H9 (cell line): ENCODE measurements at regions not wholly inside any gene's neighbourhood (a gene's known extent, or its start where the extent isn't known, plus 50 kb on each side); places are given as distances from the start of the nearest gene placed in this dataset.
"Not testable (repeated sequence)": the region's sequence is repeated elsewhere in the genome, so short reads cannot be mapped to it uniquely, and the experiment has no call there.

Source experiments
- DNase-seq: peaks from one replicate; pipeline ENCODE4 v3.0.0-alpha.2; 2017
- H2AFZ ChIP-seq: one replicate; pipeline ENCODE4 v1.6.1; 2013; ENCODE audit warnings: mild to moderate bottlenecking, low read length, control low read depth, moderate library complexity
- H2AK5ac ChIP-seq: 2 replicates; pipeline ENCODE4 v1.6.1; 2013; ENCODE audit warnings: low read length, control low read depth, mixed read lengths; ENCODE audit not compliant: insufficient read length
- H2BK120ac ChIP-seq: one replicate; pipeline ENCODE4 v1.6.1; 2013; ENCODE audit warnings: low read depth, mild to moderate bottlenecking, low read length, control low read depth, inconsistent platforms; ENCODE audit not compliant: poor library complexity, severe bottlenecking
- H2BK12ac ChIP-seq: 2 replicates; pipeline ENCODE4 v1.6.1; 2013; ENCODE audit warnings: low read length, control low read depth, mixed read lengths, low read depth; ENCODE audit not compliant: insufficient read length
- H2BK15ac ChIP-seq: 2 replicates; pipeline ENCODE4 v1.6.1; 2013; ENCODE audit warnings: low read depth, low read length, control low read depth
- H2BK20ac ChIP-seq: one replicate; pipeline ENCODE4 v1.6.1; 2013; ENCODE audit warnings: low read depth, mild to moderate bottlenecking, low read length, control low read depth, inconsistent platforms; ENCODE audit not compliant: poor library complexity, severe bottlenecking
- H2BK5ac ChIP-seq: 2 replicates; pipeline ENCODE4 v1.6.1; 2013; ENCODE audit warnings: low read length, control low read depth, mixed read lengths; ENCODE audit not compliant: insufficient read length
- H3K14ac ChIP-seq: 2 replicates; pipeline ENCODE4 v1.6.1; 2013; ENCODE audit warnings: low read length, control low read depth; ENCODE audit not compliant: insufficient read depth
- H3K18ac ChIP-seq: 2 replicates; pipeline ENCODE4 v1.6.1; 2013; ENCODE audit warnings: low read depth, mild to moderate bottlenecking, mixed read lengths, low read length, control low read depth; ENCODE audit not compliant: insufficient read length
- H3K23ac ChIP-seq: 2 replicates; pipeline ENCODE4 v1.6.1; 2013; ENCODE audit warnings: low read length, control low read depth, mixed read lengths, low read depth; ENCODE audit not compliant: insufficient read length
- H3K23me2 ChIP-seq: 2 replicates; pipeline ENCODE4 v1.6.1; 2013; ENCODE audit warnings: low read depth, mild to moderate bottlenecking, mixed read lengths, low read length, control low read depth; ENCODE audit not compliant: insufficient read length, poor library complexity, severe bottlenecking
- H3K27ac ChIP-seq: 2 replicates; pipeline ENCODE4 v1.5.1; 2013; ENCODE audit warnings: low read length, control low read depth, mixed read lengths, low read depth; ENCODE audit not compliant: insufficient read length
- H3K27me3 ChIP-seq: 2 replicates; pipeline ENCODE4 v1.6.1; 2013; ENCODE audit warnings: low read length, control low read depth, inconsistent platforms; ENCODE audit not compliant: insufficient read depth
- H3K4ac ChIP-seq: 2 replicates; pipeline ENCODE4 v1.6.1; 2013; ENCODE audit warnings: low read depth, mild to moderate bottlenecking, control low read depth, inconsistent platforms, low read length, moderate library complexity
- H3K4me1 ChIP-seq: 2 replicates; pipeline ENCODE4 v1.6.1; 2013; ENCODE audit warnings: low read length, control low read depth, inconsistent platforms; ENCODE audit not compliant: insufficient read depth
- H3K4me2 ChIP-seq: 2 replicates; pipeline ENCODE4 v1.6.1; 2013; ENCODE audit warnings: low read length, control low read depth, mixed read lengths; ENCODE audit not compliant: insufficient read length, insufficient read depth
- H3K56ac ChIP-seq: 2 replicates; pipeline ENCODE4 v1.6.1; 2013; ENCODE audit warnings: low read depth, mild to moderate bottlenecking, mixed read lengths, low read length, control low read depth; ENCODE audit not compliant: insufficient read length
- H3K79me1 ChIP-seq: 2 replicates; pipeline ENCODE4 v1.6.1; 2013; ENCODE audit warnings: low read depth, mild to moderate bottlenecking, moderate library complexity, low read length, control low read depth, inconsistent platforms; ENCODE audit not compliant: insufficient read depth, poor library complexity, severe bottlenecking
- H3K79me2 ChIP-seq: 2 replicates; pipeline ENCODE4 v1.6.1; 2013; ENCODE audit warnings: low read length, control low read depth, inconsistent platforms; ENCODE audit not compliant: insufficient read depth
- H3K9ac ChIP-seq: 2 replicates; pipeline ENCODE4 v1.6.1; 2013; ENCODE audit warnings: low read length, control low read depth, mixed read lengths; ENCODE audit not compliant: insufficient read length; ENCODE audit errors: extremely low read depth
- H3K9me3 ChIP-seq: one replicate; pipeline ENCODE4 v1.6.1; 2013; ENCODE audit warnings: low read depth, low read length, inconsistent platforms; ENCODE audit not compliant: control insufficient read depth
- H3T11ph ChIP-seq: one replicate; pipeline ENCODE4 v1.6.1; 2013; ENCODE audit warnings: mild to moderate bottlenecking, low read length, control low read depth, inconsistent platforms
- H4K20me1 ChIP-seq: one replicate; pipeline ENCODE4 v1.6.1; 2013; ENCODE audit not compliant: control insufficient read depth, insufficient read length, insufficient read depth
- H4K5ac ChIP-seq: 2 replicates; pipeline ENCODE4 v1.6.1; 2013; ENCODE audit warnings: low read depth, mild to moderate bottlenecking, mixed read lengths, low read length, control low read depth; ENCODE audit not compliant: insufficient read length
- H4K8ac ChIP-seq: replicated peaks from 2 replicates; pipeline ENCODE4 v1.6.1; 2013; ENCODE audit warnings: low read length, control low read depth, mixed read lengths, low read depth; ENCODE audit not compliant: insufficient read length
- H4K91ac ChIP-seq: 2 replicates; pipeline ENCODE4 v1.6.1; 2013; ENCODE audit warnings: low read depth, mild to moderate bottlenecking, moderate library complexity, mixed read lengths, low read length, control low read depth; ENCODE audit not compliant: insufficient read length
- H3K27ac Mint-ChIP-seq, 3 experiments: 2 replicates in 2 of 3; 3 replicates in 1 of 3; pipeline ENCODE4 v1.8.0; 2020 to 2021; ENCODE audit warnings: mixed read lengths in 3 of 3, mild to moderate bottlenecking in 1 of 3, moderate library complexity in 1 of 3
- H3K27me3 Mint-ChIP-seq: 2 replicates; pipeline ENCODE4 v1.8.0; 2021; ENCODE audit warnings: low read depth, mild to moderate bottlenecking, moderate library complexity, mixed read lengths
- H3K36me3 Mint-ChIP-seq, 3 experiments: 2 replicates in 2 of 3; 3 replicates in 1 of 3; pipeline ENCODE4 v1.8.0; 2020 to 2021; ENCODE audit warnings: low read depth in 3 of 3, mixed read lengths in 3 of 3; ENCODE audit not compliant: insufficient read depth in 1 of 3
- H3K4me1 Mint-ChIP-seq, 2 experiments: 2 replicates each; pipeline ENCODE4 v1.8.0; 2020; ENCODE audit warnings: mixed read lengths in 2 of 2
- H3K4me3 Mint-ChIP-seq, 2 experiments: 2 replicates in 1 of 2; 3 replicates in 1 of 2; pipeline ENCODE4 v1.8.0; 2020 to 2021; ENCODE audit warnings: mild to moderate bottlenecking in 2 of 2, mixed read lengths in 2 of 2, moderate library complexity in 1 of 2
- H3K9me3 Mint-ChIP-seq, 2 experiments: 2 replicates in 1 of 2; 3 replicates in 1 of 2; pipeline ENCODE4 v1.8.0; 2020; ENCODE audit warnings: mild to moderate bottlenecking in 2 of 2, mixed read lengths in 2 of 2, moderate library complexity in 1 of 2
- WGBS: extraction: QIAGEN DNeasy Blood & Tissue Kit; methylation state at CpG from one replicate; pipeline ENCODE4 v1.1.7; 2013; ENCODE audit warnings: missing lambda C conversion rate, low lambda C conversion rate, mixed read lengths; ENCODE audit not compliant: insufficient read length; ENCODE audit errors: extremely low coverage; 5-methylcytosine and 5-hydroxymethylcytosine counted together

GRCh38 chr7:76683631-76684030 lies 56.6 kb upstream of the POMZP3 start:
- not testable (repeated sequence) for H3K4me2 ChIP-seq, H2AFZ ChIP-seq, H3K9me3 ChIP-seq, H4K20me1 ChIP-seq, H3T11ph ChIP-seq, H3K9ac ChIP-seq, H3K9me3 Mint-ChIP-seq, H3K4me1 ChIP-seq, H3K23ac ChIP-seq, H3K27me3 ChIP-seq, H2AK5ac ChIP-seq, H3K36me3 Mint-ChIP-seq, H3K79me2 ChIP-seq, H3K4me3 Mint-ChIP-seq, H3K27me3 Mint-ChIP-seq, H3K27ac ChIP-seq, H2BK5ac ChIP-seq, H3K18ac ChIP-seq, H3K4ac ChIP-seq, DNase-seq, H3K14ac ChIP-seq, H4K91ac ChIP-seq, H3K23me2 ChIP-seq, H3K79me1 ChIP-seq, H4K5ac ChIP-seq, H4K8ac ChIP-seq, H2BK12ac ChIP-seq, H2BK120ac ChIP-seq, H2BK15ac ChIP-seq, H2BK20ac ChIP-seq, H3K56ac ChIP-seq
- H3K27ac Mint-ChIP-seq, result peak overlapping the region in 2 of 3 experiments; percentile 12 to 78; a peak in 2 of 7 replicates
- WGBS, result no CpG with 5 or more reads among the region's 1 CpG
- peaks cover 21 to 29% of the 10 kb centered on the region in 2 experiments for H3K4me1 Mint-ChIP-seq

GRCh38 chr7:76681810-76682209 lies 54.7 kb upstream of the POMZP3 start:
- not testable (repeated sequence) for H4K5ac ChIP-seq, H2BK120ac ChIP-seq, H3K9me3 ChIP-seq, H4K8ac ChIP-seq, H3K27me3 ChIP-seq, H3K18ac ChIP-seq, H3K4ac ChIP-seq, H2BK12ac ChIP-seq, H3K79me2 ChIP-seq, H3K27ac ChIP-seq, H3K14ac ChIP-seq, H3K4me3 Mint-ChIP-seq, H2AFZ ChIP-seq, H3K23ac ChIP-seq, H3K79me1 ChIP-seq, H3K56ac ChIP-seq, H3K4me2 ChIP-seq, H3K9ac ChIP-seq, DNase-seq, H4K20me1 ChIP-seq, H2BK15ac ChIP-seq, H3K4me1 ChIP-seq, H3K27me3 Mint-ChIP-seq, H3K36me3 Mint-ChIP-seq, H2BK5ac ChIP-seq, H2AK5ac ChIP-seq, H3T11ph ChIP-seq, H3K23me2 ChIP-seq, H3K27ac Mint-ChIP-seq, H2BK20ac ChIP-seq, H3K9me3 Mint-ChIP-seq, H4K91ac ChIP-seq
- peaks cover 25 to 37% of the 10 kb centered on the region in 2 experiments for H3K4me1 Mint-ChIP-seq
- no CpG with 5 or more reads among the region's 2 CpGs for WGBS
